NT2/D1 (cell line): ENCODE measurements at regions not wholly inside any gene's neighbourhood (a gene's known extent, or its start where the extent isn't known, plus 50 kb on each side); places are given as distances from the start of the nearest gene placed in this dataset.

Experiments
- DNase-seq: peaks from one replicate; pipeline ENCODE4 v3.0.0-alpha.2; 2011; ENCODE audit warnings: low read depth, low spot score
- H3K27me3 ChIP-seq: 2 replicates; pipeline ENCODE4 v1.6.0; 2011; ENCODE audit warnings: mild to moderate bottlenecking; ENCODE audit not compliant: insufficient read length, insufficient read depth
- H3K36me3 ChIP-seq: 2 replicates; pipeline ENCODE4 v1.6.1; 2011; ENCODE audit warnings: mild to moderate bottlenecking, low read length, mixed read lengths; ENCODE audit not compliant: insufficient read depth, insufficient read length
- H3K4me1 ChIP-seq: 2 replicates; pipeline ENCODE4 v1.5.1; 2011; ENCODE audit not compliant: insufficient read depth, insufficient read length
- H3K4me3 ChIP-seq: 2 replicates; pipeline ENCODE4 v1.5.1; 2011; ENCODE audit warnings: low read depth; ENCODE audit not compliant: insufficient read length
- H3K9ac ChIP-seq: 2 replicates; pipeline ENCODE4 v1.6.0; 2011; ENCODE audit warnings: low read depth; ENCODE audit not compliant: insufficient read length
- H3K9me3 ChIP-seq: 2 replicates; pipeline ENCODE4 v1.5.1; 2011; ENCODE audit warnings: mild to moderate bottlenecking, low read length; ENCODE audit not compliant: insufficient read depth
- SUZ12 ChIP-seq: IDR thresholded peaks from 2 replicates; pipeline ENCODE4 v1.6.1; 2011; ENCODE audit not compliant: insufficient read length, insufficient read depth; ENCODE audit errors: extremely low read depth
- YY1 ChIP-seq: IDR thresholded peaks from 2 replicates; pipeline ENCODE4 v1.6.1; 2011; ENCODE audit not compliant: insufficient read length, insufficient read depth
- ZNF274 ChIP-seq: IDR thresholded peaks from 2 replicates; pipeline ENCODE4 v1.6.1; 2011; ENCODE audit warnings: mild to moderate bottlenecking, low read depth, low read length

DNA sequence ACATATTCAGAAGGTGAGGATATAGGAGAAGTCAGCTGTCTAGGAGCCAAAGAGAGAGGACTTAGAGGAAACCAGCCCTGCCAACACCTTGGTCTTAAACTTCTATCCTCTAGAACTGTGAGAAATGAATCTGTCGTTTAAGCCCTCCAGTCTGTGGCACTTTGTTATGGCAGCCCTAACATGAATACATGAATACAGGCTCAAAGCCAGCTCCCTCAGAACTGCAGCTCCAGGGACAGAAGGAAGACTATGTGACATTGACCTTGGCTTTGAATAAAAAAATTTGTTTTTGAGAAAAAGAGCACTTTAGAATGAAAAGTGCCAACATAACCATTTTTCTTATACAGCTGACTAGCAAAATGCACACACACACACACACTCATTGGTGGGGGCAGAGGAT, 110.9 kb upstream of the ATP2B2 start:
- Histone ChIP-seq H3K9ac (no peak overlapping the region), H3K9me3 (peaks cover 46% of the 10 kb centered on the region), H3K4me1 (peaks cover 4% of the 10 kb centered on the region), H3K4me3 (no peak overlapping the region), H3K27me3 (no peaks in the 10 kb centered on the region), H3K36me3 (no peaks in the 10 kb centered on the region)
- DNase-seq = no peak
- no peak for TF ChIP-seq SUZ12
- no peak for TF ChIP-seq YY1
- TF ChIP-seq ZNF274 = no peak

DNA sequence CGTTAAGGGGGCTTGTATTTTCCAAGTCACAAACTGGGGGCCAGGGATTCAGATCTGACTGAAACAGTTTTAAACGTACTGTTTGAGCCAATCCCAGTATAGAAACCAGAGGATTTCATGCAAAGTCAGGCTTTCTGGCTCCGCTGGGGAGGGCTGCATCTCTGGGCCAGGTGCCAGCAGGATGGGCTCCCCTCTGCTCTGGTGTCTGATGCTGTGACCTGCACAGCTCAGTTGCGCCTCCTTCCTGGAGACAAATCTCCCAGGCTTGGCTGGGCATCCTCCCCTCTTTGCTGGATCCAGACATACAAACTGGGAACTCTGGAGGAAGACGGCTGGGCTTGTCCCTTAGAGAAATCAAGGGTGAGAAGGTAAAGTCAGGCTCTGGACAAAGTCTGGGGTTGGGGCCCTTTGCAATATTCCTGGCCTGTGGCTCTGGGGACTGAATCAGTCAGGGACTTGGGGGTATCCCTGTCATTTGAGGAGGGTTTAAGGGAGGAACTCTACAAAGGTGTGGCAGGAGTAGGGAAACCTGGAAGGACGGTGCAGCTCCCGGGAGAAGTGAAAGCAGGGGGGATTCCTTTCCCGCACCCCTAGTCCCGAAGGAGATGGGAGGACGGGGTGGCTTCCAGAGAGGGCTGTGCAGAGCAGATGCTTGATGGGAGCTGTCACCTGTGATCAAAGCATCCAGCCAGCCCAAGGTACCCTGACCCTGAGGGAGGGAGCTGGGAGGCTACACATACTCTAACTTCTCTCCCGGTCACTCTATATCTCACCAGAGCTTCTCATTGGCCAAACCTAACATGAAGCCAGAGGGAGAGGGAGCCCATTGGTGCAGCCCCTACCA, 114.8 kb upstream of the ATP2B2 start:
- TF ChIP-seq ZNF274 (no peak), SUZ12 (no peak), YY1 (no peak)
- Histone ChIP-seq H3K4me3 (no peak overlapping the region), H3K9me3 (peaks cover 7% of the 10 kb centered on the region; the same call in 1 of the 2 replicates), H3K27me3 (no peaks in the 10 kb centered on the region), H3K36me3 (no peaks in the 10 kb centered on the region), H3K4me1 (peaks cover 4% of the 10 kb centered on the region), H3K9ac (no peak overlapping the region)
- DNase-seq = no peak

DNA sequence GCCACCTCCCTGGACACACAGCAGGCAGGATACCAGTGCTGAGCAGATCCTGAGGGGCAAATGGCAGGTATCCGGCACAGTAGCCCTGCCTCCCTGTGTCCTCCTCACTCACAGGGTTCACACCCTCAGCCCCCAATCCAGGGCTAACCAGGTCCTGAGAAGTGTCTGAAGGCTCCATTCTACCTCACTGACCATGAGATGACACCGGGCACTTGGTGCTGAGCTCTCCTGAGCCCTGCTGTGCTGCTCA, 115.4 kb upstream of the ATP2B2 start:
- H3K4me3 ChIP-seq = no peak overlapping the region
- TF ChIP-seq SUZ12 (no peak), YY1 (no peak), ZNF274 (no peak)
- H3K4me1 ChIP-seq = peaks cover 4% of the 10 kb centered on the region
- no peaks in the 10 kb centered on the region for H3K36me3 ChIP-seq
- DNase-seq = no peak
- peaks cover 2% of the 10 kb centered on the region; the same call in 1 of the 2 replicates for H3K9me3 ChIP-seq
- no peak overlapping the region for H3K9ac ChIP-seq
- H3K27me3 ChIP-seq = no peaks in the 10 kb centered on the region

DNA sequence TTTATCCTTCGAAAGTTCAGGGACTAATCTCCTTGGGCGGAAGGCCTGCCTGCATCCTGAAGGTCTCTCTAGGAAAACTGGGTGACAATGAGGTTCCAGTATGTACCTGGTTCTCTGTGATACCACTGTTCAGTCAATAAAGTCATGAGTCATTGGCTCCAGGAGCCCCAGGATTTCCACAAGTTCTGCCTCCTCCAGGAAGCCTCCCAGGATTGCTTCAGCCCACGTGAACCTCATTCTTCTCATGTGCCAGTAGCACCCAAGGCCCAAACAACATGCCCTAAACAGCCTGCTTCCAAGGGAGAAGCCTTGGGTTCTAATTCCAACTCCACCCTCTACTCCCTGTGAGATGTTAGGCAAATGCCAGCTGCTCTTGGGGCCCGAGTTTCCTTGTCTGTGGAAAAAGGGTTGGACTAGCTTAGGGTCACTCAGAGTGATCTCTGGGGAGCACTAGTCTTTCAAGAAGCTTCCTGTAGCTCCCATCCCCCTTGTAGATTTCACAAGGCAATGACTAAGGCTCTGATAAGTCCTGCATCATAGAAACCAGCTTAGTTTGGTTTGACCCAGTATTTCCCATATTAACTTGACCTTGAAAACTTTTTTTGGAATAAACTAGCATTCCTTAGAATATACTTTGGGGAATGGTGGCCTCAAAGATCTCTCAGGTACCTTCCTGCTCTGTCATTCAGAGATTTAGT, 118.3 kb upstream of the ATP2B2 start:
- Histone ChIP-seq H3K4me3 (no peak overlapping the region), H3K27me3 (no peaks in the 10 kb centered on the region), H3K4me1 (peaks cover 12% of the 10 kb centered on the region), H3K36me3 (no peaks in the 10 kb centered on the region), H3K9ac (no peak overlapping the region), H3K9me3 (no peaks in the 10 kb centered on the region)
- DNase-seq = no peak
- TF ChIP-seq SUZ12 (no peak), ZNF274 (no peak)

DNA sequence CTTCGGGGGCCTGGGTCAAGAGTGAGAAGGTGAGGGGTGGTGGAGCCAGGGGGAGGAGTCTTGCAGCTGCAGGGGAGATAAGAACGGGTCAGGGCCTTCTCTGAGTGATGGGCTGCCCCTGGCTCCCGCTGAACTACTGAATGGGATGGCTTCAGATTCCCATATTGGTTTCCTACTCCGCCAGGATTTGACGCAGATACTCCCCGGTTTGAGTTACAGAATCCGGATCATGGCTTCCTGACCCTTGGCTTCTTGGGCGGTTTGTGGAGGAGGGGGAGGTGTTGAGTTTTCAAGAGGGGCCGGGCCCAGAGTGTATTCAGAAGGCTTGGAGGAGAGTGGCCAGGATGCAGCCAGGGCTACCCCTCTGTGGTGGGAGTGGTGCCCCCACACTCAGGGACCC, 119.9 kb upstream of the ATP2B2 start:
- Histone ChIP-seq H3K4me3 (no peak overlapping the region), H3K36me3 (no peaks in the 10 kb centered on the region), H3K4me1 (peaks cover 12% of the 10 kb centered on the region), H3K9ac (peak overlapping the region; percentile 13), H3K9me3 (no peaks in the 10 kb centered on the region), H3K27me3 (no peaks in the 10 kb centered on the region)
- DNase-seq = no peak
- no peak for TF ChIP-seq ZNF274
- no peak for TF ChIP-seq SUZ12
- TF ChIP-seq YY1 = no peak

DNA sequence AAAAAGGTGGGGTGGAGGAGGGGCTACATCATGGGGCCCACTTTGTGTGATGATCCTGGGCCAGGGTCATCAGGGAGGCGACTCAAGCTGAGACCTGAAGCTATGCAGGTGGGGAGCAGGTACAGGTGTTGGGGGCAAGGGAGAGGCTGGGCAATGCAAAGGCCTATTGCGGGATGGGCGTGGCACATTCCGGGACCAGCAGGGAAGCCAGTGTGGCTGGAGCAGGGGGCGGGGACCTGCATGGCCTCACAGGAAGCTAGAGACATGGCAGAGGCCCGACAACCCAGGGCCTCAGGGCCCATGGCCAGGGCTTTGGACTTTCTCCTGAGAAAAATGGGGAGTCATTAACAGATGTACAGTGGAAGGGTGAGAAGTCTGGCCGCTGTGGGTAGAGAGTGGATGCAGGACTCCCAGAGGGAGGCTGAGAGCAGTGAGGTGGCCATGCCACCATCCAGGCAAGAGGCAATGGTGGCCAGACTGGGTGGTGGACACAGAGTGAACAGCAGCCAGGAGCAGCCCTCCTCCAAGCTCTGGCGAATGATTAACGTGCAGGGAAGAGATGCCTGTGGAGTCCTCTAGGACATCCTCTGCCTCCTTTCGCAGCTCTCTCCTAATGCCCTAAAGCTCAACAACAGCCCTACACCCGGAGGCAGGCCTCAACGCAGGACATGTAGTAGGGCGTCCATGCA, 122.6 kb upstream of the ATP2B2 start:
- Histone ChIP-seq H3K4me1 (peaks cover 7% of the 10 kb centered on the region), H3K27me3 (no peaks in the 10 kb centered on the region), H3K4me3 (no peak overlapping the region), H3K9me3 (no peaks in the 10 kb centered on the region), H3K9ac (no peak overlapping the region), H3K36me3 (no peaks in the 10 kb centered on the region)
- DNase-seq = peak; percentile 39
- TF ChIP-seq ZNF274 (no peak), YY1 (no peak), SUZ12 (no peak)

DNA sequence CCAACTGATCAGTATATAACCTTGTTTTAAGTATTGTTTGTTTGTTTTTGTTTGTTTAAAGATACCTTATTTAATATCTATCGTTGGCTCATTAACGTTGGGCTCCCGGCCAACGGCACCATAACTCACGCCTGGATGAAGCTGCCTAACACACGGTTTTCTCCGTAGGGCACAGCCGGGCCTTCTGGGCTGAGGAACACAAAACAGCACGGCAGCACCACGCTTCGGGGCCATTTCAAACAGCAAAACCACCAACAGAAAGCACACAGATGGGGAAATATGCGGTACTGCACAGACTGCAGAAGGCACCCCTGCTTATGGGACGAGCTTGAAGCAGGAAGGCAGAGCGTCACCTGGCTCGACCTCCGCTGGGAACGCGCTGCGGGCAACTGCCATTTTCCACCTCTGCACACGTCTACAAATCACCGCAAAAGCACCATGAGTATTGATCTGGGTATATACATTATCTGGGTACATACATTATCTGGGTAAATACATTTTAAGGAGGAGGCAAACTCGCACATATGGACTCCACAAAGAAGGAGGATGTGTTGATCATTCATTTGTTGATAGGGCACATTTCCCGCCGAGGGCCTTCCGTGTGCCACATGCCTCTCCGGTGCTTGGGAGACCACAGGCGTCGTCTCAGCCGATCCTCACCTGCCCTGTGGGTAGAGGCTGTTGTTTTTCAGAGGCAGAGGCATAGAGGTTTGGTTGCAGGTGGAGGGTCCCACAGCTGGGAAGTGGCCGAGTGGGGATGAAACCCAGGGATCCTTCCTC, 123.7 kb upstream of the ATP2B2 start:
- H3K9me3 ChIP-seq = no peaks in the 10 kb centered on the region
- DNase-seq = no peak
- H3K9ac ChIP-seq = no peak overlapping the region
- no peaks in the 10 kb centered on the region for H3K36me3 ChIP-seq
- H3K4me3 ChIP-seq = no peak overlapping the region
- no peaks in the 10 kb centered on the region for H3K27me3 ChIP-seq
- peaks cover 7% of the 10 kb centered on the region for H3K4me1 ChIP-seq
- TF ChIP-seq YY1 (no peak), ZNF274 (no peak), SUZ12 (no peak)
